Activated B cell treated with CpG ODN at 0.5 μM for 24 hours (primary cell): ENCODE measurements at regions not wholly inside any gene's neighbourhood (a gene's known extent, or its start where the extent isn't known, plus 50 kb on each side); places are given as distances from the start of the nearest gene placed in this dataset.

ENCODE experiments used
- ATAC-seq: fragments of 200-7000 bp; cut with Tn5 transposase; one replicate; pipeline ENCODE4 v1.10.0; 2021; ENCODE audit warnings: low read depth, mild to moderate bottlenecking, moderate library complexity
- CTCF ChIA-PET: fragments of 350-600 bp; sonication (Branson Sonifier 250); formaldehyde crosslinking; loops from one replicate; lab custom pipeline; 2021; ENCODE audit warnings: antibody characterized with exemption; lab: Charles Lee
- POLR2A ChIA-PET: fragments of 350-600 bp; sonication (Branson Sonifier 250); formaldehyde crosslinking; loops from one replicate; lab custom pipeline; 2021; ENCODE audit warnings: antibody characterized with exemption; lab: Charles Lee
- DNase-seq: peaks from one replicate; pipeline ENCODE4 v3.0.0; 2022
- H3K27ac Mint-ChIP-seq: one replicate; pipeline ENCODE4 v1.8.0; 2020; ENCODE audit warnings: mixed read lengths
- H3K27me3 Mint-ChIP-seq: one replicate; pipeline ENCODE4 v1.8.0; 2021; ENCODE audit warnings: mixed read lengths
- H3K36me3 Mint-ChIP-seq: one replicate; pipeline ENCODE4 v1.8.0; 2021; ENCODE audit warnings: low read depth, mixed read lengths
- H3K4me1 Mint-ChIP-seq: one replicate; pipeline ENCODE4 v1.8.0; 2021; ENCODE audit warnings: mixed read lengths
- H3K4me3 Mint-ChIP-seq: one replicate; pipeline ENCODE4 v1.8.0; 2020; ENCODE audit warnings: mild to moderate bottlenecking, mixed read lengths
- H3K9me3 Mint-ChIP-seq: one replicate; pipeline ENCODE4 v1.8.0; 2020; ENCODE audit warnings: mixed read lengths
- intact Hi-C: fragments of 100-400 bp; cut with micrococcal nuclease; formaldehyde crosslinking; loops from one replicate; pipeline ENCODE4 v1.15.1; 2024
- TF ChIP-seq, protein P1 (sequence below): fragments of 200-600 bp; IDR thresholded peaks from one replicate; pipeline ENCODE4 v1.8.0; 2022; ENCODE audit warnings: antibody characterized with exemption, mild to moderate bottlenecking

DNA sequence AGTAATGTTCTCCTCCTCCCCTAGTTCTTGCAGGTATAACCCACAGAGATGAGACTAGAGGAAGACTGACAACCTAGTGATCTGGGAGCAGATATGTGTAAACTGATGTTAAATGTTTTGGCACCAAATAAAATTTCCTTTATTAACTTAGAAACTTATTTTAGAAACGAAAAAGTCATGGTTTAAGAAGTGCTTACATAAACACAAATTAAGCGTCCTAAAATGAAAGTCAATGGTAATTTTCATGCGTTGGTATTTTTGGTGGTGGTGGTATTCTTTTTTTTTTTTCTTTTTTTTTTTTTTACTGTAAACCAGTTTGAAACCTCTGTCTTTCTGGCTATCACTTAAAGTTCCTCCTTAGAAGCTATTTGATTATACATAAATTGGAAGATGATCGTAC, 1438.1 kb upstream of the TENM3 start:
- TF ChIP-seq, protein P1, sequence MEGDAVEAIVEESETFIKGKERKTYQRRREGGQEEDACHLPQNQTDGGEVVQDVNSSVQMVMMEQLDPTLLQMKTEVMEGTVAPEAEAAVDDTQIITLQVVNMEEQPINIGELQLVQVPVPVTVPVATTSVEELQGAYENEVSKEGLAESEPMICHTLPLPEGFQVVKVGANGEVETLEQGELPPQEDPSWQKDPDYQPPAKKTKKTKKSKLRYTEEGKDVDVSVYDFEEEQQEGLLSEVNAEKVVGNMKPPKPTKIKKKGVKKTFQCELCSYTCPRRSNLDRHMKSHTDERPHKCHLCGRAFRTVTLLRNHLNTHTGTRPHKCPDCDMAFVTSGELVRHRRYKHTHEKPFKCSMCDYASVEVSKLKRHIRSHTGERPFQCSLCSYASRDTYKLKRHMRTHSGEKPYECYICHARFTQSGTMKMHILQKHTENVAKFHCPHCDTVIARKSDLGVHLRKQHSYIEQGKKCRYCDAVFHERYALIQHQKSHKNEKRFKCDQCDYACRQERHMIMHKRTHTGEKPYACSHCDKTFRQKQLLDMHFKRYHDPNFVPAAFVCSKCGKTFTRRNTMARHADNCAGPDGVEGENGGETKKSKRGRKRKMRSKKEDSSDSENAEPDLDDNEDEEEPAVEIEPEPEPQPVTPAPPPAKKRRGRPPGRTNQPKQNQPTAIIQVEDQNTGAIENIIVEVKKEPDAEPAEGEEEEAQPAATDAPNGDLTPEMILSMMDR: no peak
- Mint-ChIP-seq H3K27me3 (no peaks in the 10 kb centered on the region), H3K4me3 (no peak overlapping the region), H3K4me1 (no peaks in the 10 kb centered on the region), H3K9me3 (peaks cover 7% of the 10 kb centered on the region), H3K36me3 (no peaks in the 10 kb centered on the region), H3K27ac (no peak overlapping the region)
- DNase-seq (no peak), ATAC-seq (no peak)
- POLR2A ChIA-PET: no interaction called here
- CTCF ChIA-PET: no interaction called here
- intact Hi-C loops: no loop called here

DNA sequence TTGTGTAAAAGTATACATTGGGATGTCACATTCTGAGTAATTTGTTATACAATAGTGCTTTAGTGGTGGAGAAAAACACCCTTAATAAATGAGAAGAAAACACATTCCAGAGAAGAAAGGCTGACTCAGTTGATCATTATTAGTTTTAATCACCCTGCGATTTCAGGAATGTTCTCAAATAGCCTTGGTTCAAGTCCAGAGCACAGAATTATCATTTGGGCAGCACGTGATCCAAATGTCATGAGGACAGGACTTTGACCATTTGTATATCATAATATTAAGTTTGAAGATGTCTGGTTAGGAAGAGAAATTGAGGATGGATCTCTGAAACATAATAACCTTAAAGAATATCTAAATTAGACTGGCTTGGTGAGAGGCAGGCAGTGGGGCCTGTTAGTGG, 1434.3 kb upstream of the TENM3 start:
- no peaks in the 10 kb centered on the region for H3K36me3 Mint-ChIP-seq
- H3K9me3 Mint-ChIP-seq: peaks cover 3% of the 10 kb centered on the region
- no peak overlapping the region for H3K27ac Mint-ChIP-seq
- ChIA-PET CTCF (no interaction called here), POLR2A (no interaction called here)
- TF ChIP-seq, protein P1: no peak
- intact Hi-C loops: no loop called here
- DNase-seq (no peak), ATAC-seq (no peak)
- no peaks in the 10 kb centered on the region for H3K27me3 Mint-ChIP-seq
- no peak overlapping the region for H3K4me3 Mint-ChIP-seq
- no peaks in the 10 kb centered on the region for H3K4me1 Mint-ChIP-seq

DNA sequence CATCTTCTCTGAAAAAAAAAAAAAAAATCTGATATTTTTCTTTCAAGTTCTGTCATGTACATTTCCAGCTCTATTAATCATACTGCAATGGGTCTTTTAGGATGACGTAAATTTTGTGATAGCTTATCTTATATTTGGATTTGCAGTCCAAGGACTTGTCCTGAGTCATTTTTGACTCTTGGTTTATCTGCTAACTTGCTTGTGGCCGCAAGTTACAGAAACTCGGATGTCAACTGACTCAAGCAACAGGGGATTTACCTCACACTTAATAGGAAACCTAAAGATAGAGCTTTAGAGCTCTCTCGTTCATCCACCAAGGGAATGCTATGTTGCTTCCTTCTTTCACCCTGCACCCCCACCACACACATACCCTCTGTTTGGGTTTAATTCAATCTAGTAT, 1433.8 kb upstream of the TENM3 start:
- no peak for DNase-seq
- Mint-ChIP-seq H3K9me3 (peaks cover 3% of the 10 kb centered on the region), H3K27ac (no peak overlapping the region), H3K27me3 (no peaks in the 10 kb centered on the region), H3K4me1 (no peaks in the 10 kb centered on the region), H3K36me3 (no peaks in the 10 kb centered on the region), H3K4me3 (no peak overlapping the region)
- ChIA-PET POLR2A (no interaction called here), CTCF (no interaction called here)
- no peak for ATAC-seq
- intact Hi-C loops: no loop called here
- TF ChIP-seq, protein P1: no peak

DNA sequence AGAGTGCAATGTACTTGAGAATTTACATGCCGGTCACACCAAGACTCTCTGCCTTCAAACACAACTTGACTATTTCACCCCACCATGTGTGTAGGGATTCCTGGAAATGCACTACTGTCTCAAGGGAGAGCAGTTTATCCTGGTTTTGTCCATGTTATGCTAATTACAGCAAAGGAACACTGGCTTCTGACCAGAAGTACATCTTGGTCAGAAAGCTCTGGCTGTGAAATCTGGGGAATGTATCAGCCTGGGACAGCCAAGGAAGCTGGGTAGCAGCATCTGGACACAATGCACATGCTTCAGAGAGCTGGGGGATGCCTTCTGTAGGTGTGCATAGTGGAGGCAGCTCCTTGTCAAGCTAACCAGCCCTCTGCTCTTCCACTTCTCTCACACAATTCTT, 1432.6 kb upstream of the TENM3 start:
- Mint-ChIP-seq H3K9me3 (peaks cover 5% of the 10 kb centered on the region), H3K4me1 (no peaks in the 10 kb centered on the region), H3K36me3 (no peaks in the 10 kb centered on the region), H3K27me3 (no peaks in the 10 kb centered on the region), H3K4me3 (no peak overlapping the region), H3K27ac (no peak overlapping the region)
- ATAC-seq (no peak), DNase-seq (no peak)
- CTCF ChIA-PET: no interaction called here
- POLR2A ChIA-PET: no interaction called here
- TF ChIP-seq, protein P1: no peak
- intact Hi-C loops: no loop called here

DNA sequence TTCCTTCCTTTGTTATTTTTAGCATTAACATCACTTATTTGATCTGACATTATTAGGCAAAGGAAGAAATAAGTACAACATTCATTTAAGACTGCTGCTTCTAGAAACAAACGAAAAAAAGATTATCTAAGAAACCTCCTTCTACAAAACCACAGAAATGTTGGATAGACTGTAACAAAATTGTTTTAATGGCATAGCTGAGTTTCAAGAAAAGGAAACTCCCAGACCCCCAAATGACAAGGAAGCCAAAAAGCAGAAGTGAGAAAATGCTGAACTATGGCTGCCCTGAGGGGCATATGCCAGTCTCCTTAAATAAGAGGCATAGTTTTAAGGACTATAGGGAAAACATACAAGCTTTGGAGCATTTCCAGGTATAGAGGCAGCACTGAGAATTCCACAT, 1431.6 kb upstream of the TENM3 start:
- Mint-ChIP-seq H3K9me3 (peaks cover 5% of the 10 kb centered on the region), H3K27ac (no peak overlapping the region), H3K4me1 (no peaks in the 10 kb centered on the region), H3K36me3 (no peaks in the 10 kb centered on the region), H3K27me3 (no peaks in the 10 kb centered on the region), H3K4me3 (no peak overlapping the region)
- CTCF ChIA-PET: no interaction called here
- no peak for ATAC-seq
- TF ChIP-seq, protein P1: no peak
- POLR2A ChIA-PET: no interaction called here
- no peak for DNase-seq
- intact Hi-C loops: no loop called here
